Amniotic stem cell (primary cell): ENCODE measurements at regions not wholly inside any gene's neighbourhood (a gene's known extent, or its start where the extent isn't known, plus 50 kb on each side); places are given as distances from the start of the nearest gene placed in this dataset.
A peak's percentile ranks its signal among the peaks of the same experiment; 100 is the strongest.
"Not testable (repeated sequence)": the region's sequence is repeated elsewhere in the genome, so short reads cannot be mapped to it uniquely, and the experiment has no call there.

Experiments
- DNase-seq: peaks from one replicate; lab custom pipeline; 2025; lab: John Stamatoyannopoulos, UW

DNA sequence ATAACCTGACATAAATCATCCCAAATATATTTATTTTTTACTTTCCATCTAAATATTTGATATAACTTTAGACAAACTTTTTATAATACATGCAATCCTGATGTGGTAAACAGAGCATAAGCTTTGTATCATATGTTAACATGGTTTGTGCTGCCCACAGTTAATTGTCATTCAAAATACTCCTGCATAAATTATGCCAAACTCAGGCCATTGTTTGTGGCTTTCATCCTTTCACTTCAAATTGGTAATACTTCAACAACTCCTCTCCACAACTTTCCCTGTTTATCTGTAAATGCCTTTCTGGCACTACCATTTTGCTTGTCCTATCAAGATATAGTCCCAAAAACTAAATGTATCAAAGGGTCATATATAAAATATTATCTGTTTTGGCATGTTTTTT, 586.7 kb downstream of the HINT1 start:
- no peak for DNase-seq

GRCh38 chr5:130571076-130571475, 594.0 kb downstream of the HINT1 start:
- no peak for DNase-seq

GRCh38 chr5:130568791-130569190, 596.3 kb downstream of the HINT1 start:
- DNase-seq, result no peak

DNA sequence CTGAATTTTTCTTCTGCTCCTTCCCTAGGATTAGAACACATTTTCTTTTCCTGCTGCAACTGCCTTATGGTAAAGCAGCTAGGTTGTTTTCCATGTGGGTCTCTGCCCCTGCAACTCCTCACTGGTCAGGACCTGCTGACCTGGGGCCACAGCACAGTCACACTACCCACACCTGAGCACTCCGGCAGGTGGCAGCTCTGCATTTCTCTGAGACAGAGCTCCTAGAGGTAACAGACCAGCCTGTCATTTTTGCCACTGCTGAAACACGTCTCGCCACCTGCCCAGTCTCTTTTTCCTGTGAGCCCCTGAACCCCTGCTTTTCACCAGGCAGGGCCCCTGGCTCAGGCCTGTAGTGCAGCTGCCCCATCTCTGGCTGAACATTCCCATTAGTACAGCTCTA, 609.6 kb downstream of the HINT1 start:
- DNase-seq, result no peak

- DNase-seq, result no peak
Measured at GRCh38 chr5:130550562-130550928, 614.5 kb downstream of the HINT1 start.

DNA sequence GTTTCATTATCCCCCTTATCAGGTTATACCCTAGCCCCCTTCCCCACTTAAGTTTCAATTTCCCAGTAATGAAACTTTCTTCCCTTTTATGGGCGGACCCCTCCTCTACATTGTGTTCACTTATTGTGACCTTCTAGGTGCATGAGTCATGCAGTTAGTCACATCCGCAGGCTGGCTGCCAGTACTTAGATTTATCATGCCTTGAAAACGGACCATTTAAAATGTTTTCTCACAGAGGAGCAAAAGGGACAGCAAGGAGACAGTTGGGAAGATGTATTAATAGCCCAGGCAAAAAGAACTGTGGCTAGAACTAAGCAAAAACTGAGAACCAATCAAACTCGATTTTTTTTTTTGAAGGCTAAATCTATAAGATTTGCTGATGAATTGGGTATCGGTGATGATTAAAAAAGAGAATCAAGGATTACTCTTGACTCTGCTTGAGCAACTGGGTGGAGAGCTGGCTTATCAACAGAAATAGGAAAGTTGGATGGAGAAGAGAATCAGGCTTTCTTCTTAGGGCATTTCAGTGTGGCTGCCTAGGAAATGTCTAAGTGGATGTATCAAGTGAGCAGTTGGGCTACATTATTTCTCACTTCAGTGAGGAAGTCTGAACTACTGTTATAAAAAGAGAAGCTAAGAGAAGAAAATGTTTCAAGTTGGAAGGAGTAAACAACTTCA, 615.0 kb downstream of the HINT1 start:
- DNase-seq, result peak; percentile 62

GRCh38 chr5:130546211-130546610, 618.8 kb downstream of the HINT1 start:
- DNase-seq, result no peak

GRCh38 chr5:130545291-130545690, 619.8 kb downstream of the HINT1 start:
- DNase-seq, result no peak

GRCh38 chr5:130541617-130542221, 623.3 kb downstream of the HINT1 start:
- DNase-seq, result no peak

GRCh38 chr5:130536691-130537090, 628.4 kb downstream of the HINT1 start:
- no peak for DNase-seq

GRCh38 chr5:130532786-130533185, 628.5 kb downstream of the CHSY3 start:
- DNase-seq, result no peak

GRCh38 chr5:130529511-130530485, 625.5 kb downstream of the CHSY3 start:
- DNase-seq, result no peak

GRCh38 chr5:130529111-130529510, 624.8 kb downstream of the CHSY3 start:
- no peak for DNase-seq

- peak; percentile 49 for DNase-seq
Measured at GRCh38 chr5:130528474-130528873, 624.2 kb downstream of the CHSY3 start.

DNA sequence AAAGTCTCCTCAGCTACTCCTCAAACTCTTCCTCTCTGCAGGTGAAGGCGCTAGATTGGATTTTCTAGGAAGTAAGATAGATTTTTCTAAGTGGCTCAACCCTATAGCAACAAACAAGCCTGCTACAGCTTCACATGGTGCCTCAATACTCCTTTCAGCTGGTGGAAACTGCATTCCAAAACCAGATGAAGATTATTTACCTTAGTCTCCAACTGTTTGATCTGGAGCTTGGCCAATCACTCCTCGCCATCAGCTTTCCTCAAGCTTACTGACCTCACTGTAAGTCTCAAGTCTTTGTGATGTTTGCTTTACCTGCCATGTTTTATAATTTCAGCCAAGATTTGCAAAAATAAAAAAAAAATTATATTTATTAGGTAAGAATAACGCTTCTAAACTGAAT, 622.4 kb downstream of the CHSY3 start:
- no peak for DNase-seq

DNA sequence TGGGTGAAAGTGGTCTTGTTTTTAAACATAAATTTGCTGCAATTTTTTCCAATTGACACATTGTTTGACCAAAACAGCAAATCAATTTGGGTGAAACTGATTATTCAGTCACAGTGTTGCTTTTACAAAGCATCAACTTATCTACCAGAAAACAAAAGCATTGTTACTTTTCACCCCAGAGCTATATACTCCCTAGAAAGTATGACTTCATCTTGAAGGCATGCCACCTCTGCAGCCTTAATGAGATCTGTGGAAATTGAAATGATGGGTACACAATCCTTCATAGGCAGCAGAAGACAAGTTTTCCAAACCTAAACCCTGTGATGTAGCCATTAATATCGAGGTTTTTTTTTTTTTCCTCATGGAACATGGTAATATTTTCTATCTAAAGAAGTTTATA, 615.9 kb downstream of the CHSY3 start:
- no peak for DNase-seq

DNA sequence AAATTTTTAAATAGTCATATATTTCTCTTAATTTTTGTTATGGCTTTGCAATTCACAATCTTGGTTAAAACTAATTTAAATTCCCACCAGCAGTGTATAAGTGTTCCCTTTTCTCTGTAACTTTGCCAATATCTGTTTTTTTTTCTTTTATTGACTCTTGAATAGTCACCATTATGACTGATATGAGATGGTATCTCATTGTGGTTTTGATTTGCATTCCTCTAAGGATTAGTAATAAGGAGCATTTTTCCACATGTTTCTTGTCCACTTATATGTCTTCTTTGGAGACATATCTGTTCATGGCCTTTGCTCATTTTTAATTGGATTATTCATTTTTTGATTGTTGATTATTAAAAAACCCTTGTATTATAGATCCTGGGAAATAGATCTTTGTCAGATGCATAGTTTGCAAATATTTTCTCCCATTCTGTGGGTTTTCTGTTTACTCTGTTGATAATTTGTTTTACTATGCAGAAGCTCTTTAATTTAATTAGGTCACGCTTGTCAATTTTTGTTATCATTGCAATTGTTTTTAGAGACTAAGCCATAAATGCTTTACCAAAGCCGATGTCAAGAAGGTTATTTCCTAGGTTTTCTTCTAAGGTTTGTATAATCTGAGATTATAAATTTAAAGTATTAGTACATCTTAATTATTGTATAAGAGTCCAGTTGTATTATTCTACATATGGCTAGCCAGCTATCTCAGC, 610.9 kb downstream of the CHSY3 start:
- no peak for DNase-seq

- DNase-seq, result no peak
Measured at GRCh38 chr5:130502702-130503101, 598.4 kb downstream of the CHSY3 start.

GRCh38 chr5:130501151-130501865, 597.0 kb downstream of the CHSY3 start:
- no peak for DNase-seq

- not testable (repeated sequence) for DNase-seq
Measured at GRCh38 chr5:130500495-130500894, 596.2 kb downstream of the CHSY3 start.

- DNase-seq, result no peak
Measured at GRCh38 chr5:130496215-130496614, 592.0 kb downstream of the CHSY3 start.

DNA sequence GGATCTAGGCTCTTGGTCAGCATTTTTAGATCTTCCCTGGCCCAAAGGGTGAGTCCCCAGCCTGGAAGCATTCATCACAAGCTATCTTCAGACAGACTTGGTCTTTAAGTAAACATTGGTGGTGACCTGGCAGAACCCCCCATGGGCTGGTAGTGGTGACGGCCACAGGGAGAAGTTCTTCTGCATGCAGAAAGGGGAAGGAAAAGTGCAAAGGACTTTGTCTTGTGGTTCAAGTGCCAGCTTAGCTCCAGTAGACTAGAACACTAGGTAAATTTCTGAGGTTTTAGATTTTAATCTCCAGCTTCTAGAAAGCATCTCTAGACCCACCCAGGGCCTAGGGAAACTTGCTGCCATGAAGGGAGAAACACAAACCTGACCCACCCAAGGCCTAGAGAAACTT, 584.0 kb downstream of the CHSY3 start:
- DNase-seq, result no peak
